GM12875 (cell line): ENCODE measurements at regions not wholly inside any gene's neighbourhood (a gene's known extent, or its start where the extent isn't known, plus 50 kb on each side); places are given as distances from the start of the nearest gene placed in this dataset.

Experiments
- H3K4me3 ChIP-seq: one replicate; pipeline ENCODE4 v1.5.1; 2011; ENCODE audit warnings: low read depth, low read length, control low read depth
- TF ChIP-seq, protein P1 (sequence below): IDR thresholded peaks from 2 replicates; pipeline ENCODE4 v1.5.1; 2011; ENCODE audit warnings: low read depth, mild to moderate bottlenecking, control low read depth, inconsistent platforms, low read length, moderate library complexity, borderline replicate concordance; ENCODE audit not compliant: insufficient read depth

GRCh38 chr11:134632347-134633119 is 220.5 kb upstream of the B3GAT1 start:
- TF ChIP-seq, protein P1, sequence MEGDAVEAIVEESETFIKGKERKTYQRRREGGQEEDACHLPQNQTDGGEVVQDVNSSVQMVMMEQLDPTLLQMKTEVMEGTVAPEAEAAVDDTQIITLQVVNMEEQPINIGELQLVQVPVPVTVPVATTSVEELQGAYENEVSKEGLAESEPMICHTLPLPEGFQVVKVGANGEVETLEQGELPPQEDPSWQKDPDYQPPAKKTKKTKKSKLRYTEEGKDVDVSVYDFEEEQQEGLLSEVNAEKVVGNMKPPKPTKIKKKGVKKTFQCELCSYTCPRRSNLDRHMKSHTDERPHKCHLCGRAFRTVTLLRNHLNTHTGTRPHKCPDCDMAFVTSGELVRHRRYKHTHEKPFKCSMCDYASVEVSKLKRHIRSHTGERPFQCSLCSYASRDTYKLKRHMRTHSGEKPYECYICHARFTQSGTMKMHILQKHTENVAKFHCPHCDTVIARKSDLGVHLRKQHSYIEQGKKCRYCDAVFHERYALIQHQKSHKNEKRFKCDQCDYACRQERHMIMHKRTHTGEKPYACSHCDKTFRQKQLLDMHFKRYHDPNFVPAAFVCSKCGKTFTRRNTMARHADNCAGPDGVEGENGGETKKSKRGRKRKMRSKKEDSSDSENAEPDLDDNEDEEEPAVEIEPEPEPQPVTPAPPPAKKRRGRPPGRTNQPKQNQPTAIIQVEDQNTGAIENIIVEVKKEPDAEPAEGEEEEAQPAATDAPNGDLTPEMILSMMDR: no peak

DNA sequence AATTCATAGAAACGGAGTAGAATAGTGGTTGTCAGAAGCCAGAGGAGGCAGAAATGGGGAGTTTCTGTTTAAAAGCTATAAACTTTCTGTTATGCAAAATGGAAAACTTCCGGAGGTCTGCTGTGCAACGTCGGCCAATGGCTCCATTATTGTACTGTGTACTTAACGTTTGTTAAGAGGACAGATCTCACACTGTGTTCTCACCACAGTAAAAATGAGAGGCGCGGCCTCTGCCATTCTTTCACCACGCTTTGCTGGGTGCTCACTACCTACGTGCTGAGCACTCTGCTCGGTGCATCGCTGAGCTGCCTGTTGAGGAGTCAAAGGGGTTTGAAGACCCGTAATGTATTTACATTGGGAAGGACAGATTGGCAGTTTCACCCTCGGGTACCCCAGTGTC is 218.8 kb upstream of the B3GAT1 start:
- no peak overlapping the region for H3K4me3 ChIP-seq
- TF ChIP-seq, protein P1: no peak

More at GRCh38 chr11:134632347-134633119, 220.5 kb upstream of the B3GAT1 start:
- no peak overlapping the region for H3K4me3 ChIP-seq

- TF ChIP-seq, protein P1: no peak
- H3K4me3 ChIP-seq: no peak overlapping the region
Observed at GRCh38 chr11:134628426-134628825, 216.4 kb upstream of the B3GAT1 start.

DNA sequence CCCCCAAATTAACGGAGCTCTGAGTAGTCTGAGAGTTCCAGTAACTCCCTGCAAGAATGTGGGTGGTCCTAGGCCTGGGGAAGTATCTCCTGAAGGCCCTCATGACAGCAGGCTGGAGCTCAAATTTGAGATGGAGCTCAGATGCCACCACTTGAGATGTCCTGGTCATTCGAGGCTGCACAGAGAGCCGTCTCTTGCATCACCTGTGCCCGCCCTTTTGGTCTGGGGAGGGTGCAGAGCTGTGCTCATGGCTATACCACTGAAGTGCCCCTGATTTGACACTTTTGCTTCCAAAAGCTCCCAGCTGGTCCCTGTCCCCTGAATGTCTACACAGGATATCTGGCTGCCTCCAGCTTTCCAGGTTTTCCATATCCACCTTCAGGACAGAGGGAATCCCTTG is 214.0 kb upstream of the B3GAT1 start:
- TF ChIP-seq, protein P1: no peak
- no peak overlapping the region for H3K4me3 ChIP-seq

GRCh38 chr11:134625631-134626030 is 213.6 kb upstream of the B3GAT1 start:
- TF ChIP-seq, protein P1: no peak
- no peak overlapping the region for H3K4me3 ChIP-seq

DNA sequence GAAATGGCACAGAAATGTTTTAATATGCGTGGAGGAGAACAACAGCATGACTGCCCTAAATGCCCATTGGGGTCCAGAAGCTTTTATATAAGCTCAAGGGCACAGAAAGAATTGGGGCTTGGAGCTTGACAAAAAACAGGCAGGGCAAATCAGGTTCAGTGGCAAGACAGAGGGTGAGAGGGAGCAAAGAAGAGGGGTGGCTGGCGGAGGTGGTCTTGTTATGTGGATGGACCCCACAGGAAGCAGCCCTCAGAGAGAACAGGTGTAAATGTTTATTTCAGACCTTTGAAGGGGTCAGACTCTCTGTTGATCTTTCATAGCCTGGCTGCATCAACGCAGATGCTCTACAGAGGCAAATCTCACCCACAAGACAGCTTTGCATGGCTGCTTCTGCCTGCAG is 213.1 kb upstream of the B3GAT1 start:
- TF ChIP-seq, protein P1: no peak
- no peak overlapping the region for H3K4me3 ChIP-seq
